NCI-H2196 (cell line): ENCODE measurements at regions not wholly inside any gene's neighbourhood (a gene's known extent, or its start where the extent isn't known, plus 50 kb on each side); places are given as distances from the start of the nearest gene placed in this dataset.
"Not testable (repeated sequence)": the region's sequence is repeated elsewhere in the genome, so short reads cannot be mapped to it uniquely, and the experiment has no call there.

Experiments
- DNase-seq: peaks from one replicate; lab custom pipeline; 2025; ENCODE audit not compliant: unreplicated experiment; lab: John Stamatoyannopoulos, UW

GRCh38 chr5:63563008-63563917, 399.0 kb downstream of the HTR1A start:
- no peak for DNase-seq

GRCh38 chr5:63555874-63556273, 406.4 kb downstream of the HTR1A start:
- no peak for DNase-seq

- DNase-seq, result no peak
These were observed 408.1 kb downstream of the HTR1A start for GRCh38 chr5:63554191-63554590.

GRCh38 chr5:63553073-63553472, 409.2 kb downstream of the HTR1A start:
- no peak for DNase-seq

GRCh38 chr5:63535840-63536602, 426.2 kb downstream of the HTR1A start:
- no peak for DNase-seq

GRCh38 chr5:63524281-63524680, 438.0 kb downstream of the HTR1A start:
- no peak for DNase-seq

- no peak for DNase-seq
These were observed 446.2 kb downstream of the HTR1A start for GRCh38 chr5:63516006-63516405.

- DNase-seq, result no peak
These were observed 462.0 kb downstream of the HTR1A start for GRCh38 chr5:63500242-63500641.

- no peak for DNase-seq
These were observed 467.0 kb downstream of the HTR1A start for GRCh38 chr5:63495225-63495624.

GRCh38 chr5:63483338-63483737, 478.9 kb downstream of the HTR1A start:
- DNase-seq, result no peak

GRCh38 chr5:63473335-63473967, 488.8 kb downstream of the HTR1A start:
- no peak for DNase-seq

GRCh38 chr5:63456279-63456678, 506.0 kb downstream of the HTR1A start:
- no peak for DNase-seq

GRCh38 chr5:63451188-63451587, 511.1 kb downstream of the HTR1A start:
- DNase-seq, result no peak

GRCh38 chr5:63439537-63439936, 522.7 kb downstream of the HTR1A start:
- no peak for DNase-seq

GRCh38 chr5:63409737-63410136, 552.5 kb downstream of the HTR1A start:
- no peak for DNase-seq

- no peak for DNase-seq
These were observed 553.3 kb downstream of the HTR1A start for GRCh38 chr5:63408984-63409383.

GRCh38 chr5:63401436-63402046, 560.7 kb downstream of the HTR1A start:
- DNase-seq, result peak; percentile 24

GRCh38 chr5:63400079-63400478, 562.2 kb downstream of the HTR1A start:
- no peak for DNase-seq

- no peak for DNase-seq
These were observed 563.9 kb downstream of the HTR1A start for GRCh38 chr5:63398346-63398745.

- DNase-seq, result not testable (repeated sequence)
These were observed 574.1 kb downstream of the HTR1A start for GRCh38 chr5:63388188-63388587.

GRCh38 chr5:63375851-63376250, 586.4 kb downstream of the HTR1A start:
- no peak for DNase-seq
